HG03039 (cell line): ENCODE measurements at regions not wholly inside any gene's neighbourhood (a gene's known extent, or its start where the extent isn't known, plus 50 kb on each side); places are given as distances from the start of the nearest gene placed in this dataset.
"Not testable (repeated sequence)": the region's sequence is repeated elsewhere in the genome, so short reads cannot be mapped to it uniquely, and the experiment has no call there.

Experiments
- ATAC-seq: cut with Tn5 transposase; IDR thresholded peaks from one replicate; pipeline ENCODE4 v1.9.1; 2021; ENCODE audit warnings: mild to moderate bottlenecking, moderate library complexity; ENCODE audit not compliant: unreplicated experiment

GRCh38 chr2:22153931-22154613 is 1030.3 kb downstream of the TDRD15 start:
- no peak for ATAC-seq

DNA sequence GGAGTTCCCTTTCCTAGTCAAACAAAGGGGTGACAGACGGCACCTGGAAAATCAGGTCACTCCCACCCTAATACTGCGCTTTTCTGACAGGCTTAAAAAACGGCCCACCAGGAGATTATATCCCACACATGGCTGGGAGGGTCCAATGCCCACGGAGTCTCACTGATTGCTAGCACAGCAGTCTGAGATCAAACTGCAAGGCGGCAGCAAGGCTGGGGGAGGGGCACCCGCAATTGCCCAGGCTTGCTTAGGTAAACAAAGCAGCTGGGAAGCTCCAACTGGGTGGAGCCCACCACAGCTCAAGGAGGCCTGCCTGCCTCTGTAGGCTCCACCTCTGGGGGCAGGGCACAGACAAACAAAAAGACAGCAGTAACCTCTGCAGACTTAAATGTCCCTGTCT is 1032.9 kb downstream of the TDRD15 start:
- ATAC-seq: not testable (repeated sequence)

- ATAC-seq: no peak
These were observed 1043.5 kb downstream of the TDRD15 start for GRCh38 chr2:22167256-22167655.

GRCh38 chr2:22175003-22175402 is 1051.2 kb downstream of the TDRD15 start:
- no peak for ATAC-seq

DNA sequence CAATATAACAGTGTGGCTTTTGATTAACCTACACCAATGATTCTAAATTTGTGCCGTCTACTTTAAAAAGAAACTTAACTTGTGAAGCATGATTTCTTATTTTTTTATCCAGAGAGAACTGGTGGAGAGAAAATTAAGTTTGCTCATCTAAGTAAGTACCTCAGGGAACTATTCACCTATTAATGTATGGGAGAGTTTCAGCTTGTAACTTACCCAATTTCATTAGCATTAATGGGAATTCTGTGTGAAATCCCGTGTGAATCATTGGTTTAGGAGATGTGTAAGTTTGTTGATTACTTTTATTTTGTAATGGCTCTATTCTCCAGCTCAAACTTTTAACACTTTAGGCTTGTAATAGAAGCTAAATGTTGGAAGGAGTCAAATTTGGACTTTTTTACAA is 1061.5 kb downstream of the TDRD15 start:
- ATAC-seq: no peak

GRCh38 chr2:22186261-22186828 is 1062.6 kb downstream of the TDRD15 start:
- ATAC-seq: not testable (repeated sequence)

DNA sequence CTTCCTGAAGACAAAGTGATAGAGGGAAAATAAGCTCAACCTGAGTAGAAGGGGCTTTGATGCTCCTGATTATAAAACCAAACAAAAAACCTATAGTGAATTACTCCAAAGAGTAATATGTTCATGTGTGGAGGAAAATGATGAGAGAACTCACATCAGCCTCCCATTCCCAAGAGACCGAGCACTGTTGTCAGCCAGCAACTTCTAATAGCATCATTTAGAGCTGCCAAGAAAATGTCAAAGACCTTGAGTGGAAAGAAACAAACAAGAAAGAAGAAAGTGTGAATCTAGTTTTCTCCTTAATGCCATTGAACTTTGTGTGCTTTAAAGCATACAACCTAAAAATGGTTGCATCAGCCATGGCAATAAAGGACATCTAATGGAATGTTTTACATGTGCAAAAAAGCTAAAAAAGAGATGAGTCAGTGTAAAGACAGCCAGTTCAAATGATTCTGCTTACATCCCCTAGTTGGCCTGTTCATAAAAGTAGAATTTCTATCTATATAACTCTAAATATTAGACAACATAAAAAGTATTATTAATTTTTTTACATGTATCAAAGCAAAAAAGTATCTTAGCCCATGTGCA is 1066.2 kb downstream of the TDRD15 start:
- ATAC-seq: no peak

GRCh38 chr2:22194218-22194617 is 1070.5 kb downstream of the TDRD15 start:
- no peak for ATAC-seq

DNA sequence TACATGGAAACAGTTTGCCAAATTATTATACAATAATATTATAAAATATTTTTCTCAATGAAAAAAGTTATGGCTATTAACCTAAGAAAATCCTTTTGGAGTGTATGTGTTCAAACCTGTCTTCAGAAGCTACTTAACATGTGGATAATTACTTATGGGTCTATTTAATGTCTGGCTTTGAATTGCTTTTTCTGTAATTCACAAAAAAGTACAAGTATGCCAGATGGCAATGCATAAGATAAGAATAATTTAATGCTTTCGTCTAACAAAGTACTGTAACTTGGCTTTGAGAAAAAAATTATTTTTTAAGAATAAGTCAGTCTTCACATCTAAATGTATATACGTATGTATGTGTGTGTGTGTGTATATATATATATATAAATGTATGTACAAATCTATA is 1073.0 kb downstream of the TDRD15 start:
- ATAC-seq: no peak

DNA sequence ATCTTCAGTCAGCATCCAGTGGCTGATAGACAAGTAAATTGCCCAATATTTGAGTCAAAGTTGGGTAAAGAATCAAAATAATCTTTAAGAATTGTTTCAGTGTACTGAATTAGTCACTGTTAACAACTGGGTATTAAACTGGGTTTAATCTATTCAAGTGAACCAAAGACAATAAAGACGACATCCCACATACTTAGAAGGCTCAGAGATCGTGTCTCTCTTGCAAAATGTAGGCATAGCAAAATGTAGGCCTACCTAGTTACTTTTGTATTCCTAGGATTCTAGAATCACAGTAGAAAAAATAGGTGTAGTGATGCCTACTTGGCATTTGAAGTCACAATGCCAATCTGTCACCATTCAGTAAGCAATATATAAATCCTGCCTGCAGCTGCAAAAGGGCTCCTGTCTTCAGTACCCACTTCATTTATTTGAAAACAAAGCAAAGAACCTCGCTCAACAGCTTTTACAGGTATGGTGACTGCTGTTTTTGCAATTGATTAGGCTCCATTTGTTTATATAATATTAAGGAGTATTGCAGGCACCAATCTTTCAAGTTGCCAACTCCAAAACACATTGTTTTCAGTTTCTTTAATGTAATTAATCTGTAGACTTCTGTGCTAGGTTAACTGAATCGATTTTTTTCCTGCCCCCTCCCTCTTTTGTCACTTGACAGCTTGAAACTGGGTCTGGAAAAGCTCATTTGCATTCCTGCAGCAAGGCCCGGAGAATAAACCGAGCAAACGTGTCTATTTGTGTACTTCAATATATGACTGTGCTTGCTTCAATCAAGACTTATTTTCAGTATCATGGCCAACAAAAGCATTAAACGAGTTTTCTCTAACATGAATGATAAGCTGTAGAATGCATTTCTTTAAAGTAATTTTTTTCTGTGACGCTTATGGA is 1074.9 kb downstream of the TDRD15 start:
- no peak for ATAC-seq

DNA sequence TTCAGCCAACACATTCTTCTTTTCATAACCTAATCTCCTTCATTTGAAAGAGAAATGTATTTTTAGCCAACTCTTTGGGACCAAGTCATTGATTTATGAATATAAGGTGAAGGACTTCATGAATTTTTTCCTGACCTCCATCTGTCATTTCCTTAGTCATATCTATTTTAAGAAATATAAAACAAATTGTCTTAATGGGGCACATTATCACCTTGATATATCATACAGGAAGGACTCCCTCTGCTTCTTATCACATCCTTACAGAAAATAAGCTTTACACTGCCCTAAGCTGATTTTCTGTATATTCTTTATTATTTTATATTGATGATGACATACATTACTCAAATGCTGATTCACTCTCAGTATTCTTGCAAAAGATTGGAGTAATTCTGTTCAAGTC is 1076.2 kb downstream of the TDRD15 start:
- ATAC-seq: no peak

GRCh38 chr2:22209545-22209944 is 1085.8 kb downstream of the TDRD15 start:
- no peak for ATAC-seq

- ATAC-seq: no peak
These were observed 1089.5 kb downstream of the TDRD15 start for GRCh38 chr2:22213237-22213636.

DNA sequence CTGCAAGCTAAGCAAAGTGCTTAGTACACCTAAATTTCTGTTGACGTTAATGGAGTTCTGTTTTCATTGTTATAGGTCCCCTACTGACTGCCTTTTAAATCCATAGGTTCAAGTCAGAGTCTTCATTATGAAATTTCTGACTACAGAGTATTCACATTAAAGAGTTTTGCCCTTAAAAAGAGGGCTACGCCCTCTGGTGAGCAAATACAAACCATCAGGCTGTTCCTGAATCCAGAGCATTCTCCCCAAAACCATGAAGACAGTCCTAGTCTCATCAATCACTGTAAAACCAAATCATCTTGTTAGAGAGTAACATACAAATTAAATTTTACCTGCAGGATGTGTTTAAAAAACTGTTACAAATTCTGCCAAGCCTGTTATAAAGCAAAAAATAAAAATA is 1091.7 kb downstream of the TDRD15 start:
- no peak for ATAC-seq

DNA sequence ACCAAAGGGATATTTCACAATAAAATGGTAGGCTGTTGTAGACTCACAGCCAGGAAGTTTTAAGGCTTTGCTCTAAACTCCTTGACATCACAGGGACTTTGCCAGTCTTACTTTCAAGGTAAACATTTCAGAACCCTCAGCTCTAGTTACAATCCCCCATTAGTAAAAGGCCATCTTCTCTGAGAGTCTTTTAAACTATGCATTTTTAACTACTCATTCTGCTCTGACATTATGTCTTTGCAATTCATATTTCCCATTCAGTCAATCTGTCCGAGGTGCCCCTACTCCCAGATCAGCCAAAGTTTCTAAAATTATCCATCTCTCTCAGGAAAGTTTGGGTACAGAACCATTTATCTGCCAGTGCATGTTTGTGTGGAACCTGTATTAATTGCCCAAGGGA is 1094.1 kb downstream of the TDRD15 start:
- ATAC-seq: no peak

- no peak for ATAC-seq
These were observed 1097.2 kb downstream of the TDRD15 start for GRCh38 chr2:22221006-22221405.

- no peak for ATAC-seq
These were observed 1115.2 kb downstream of the TDRD15 start for GRCh38 chr2:22238967-22239366.

- ATAC-seq: no peak
These were observed 1123.7 kb downstream of the TDRD15 start for GRCh38 chr2:22247466-22247865.

DNA sequence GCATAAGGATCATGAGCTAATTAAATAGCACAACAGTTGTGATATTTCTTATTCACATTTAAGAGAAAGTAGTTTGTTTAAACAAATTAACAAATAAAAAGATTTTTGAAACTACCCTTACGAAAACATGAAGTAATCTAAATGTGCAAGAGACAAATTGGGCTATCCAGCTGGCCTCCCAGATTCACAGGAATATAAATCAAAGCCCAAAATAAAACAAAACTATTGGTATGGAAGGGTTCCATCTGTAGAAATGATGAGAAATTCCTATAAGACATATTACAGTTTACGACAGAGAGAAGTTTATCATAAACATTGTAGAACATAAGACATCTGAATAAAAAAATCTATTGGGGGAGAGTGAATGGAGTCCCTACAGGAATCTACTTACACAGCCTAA is 1125.1 kb downstream of the TDRD15 start:
- ATAC-seq: no peak

DNA sequence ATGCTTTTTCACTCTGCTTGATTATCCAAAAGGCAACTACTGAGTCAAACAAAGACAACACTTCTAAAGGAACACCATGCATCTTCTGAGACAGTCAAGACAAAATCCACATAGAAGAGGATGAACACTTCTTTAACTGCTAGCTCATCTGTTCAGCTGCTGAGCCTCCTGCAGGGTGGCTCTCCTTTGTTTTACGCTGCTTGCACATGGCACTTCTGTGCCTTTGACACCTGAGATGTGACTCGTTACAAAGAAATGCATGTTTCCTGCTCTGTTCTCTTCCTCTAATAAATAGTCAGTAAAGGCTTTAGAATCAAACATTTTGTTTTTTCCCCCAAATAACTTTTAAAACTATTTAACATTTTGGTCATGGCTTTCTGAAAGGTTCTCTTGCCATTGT is 1129.4 kb downstream of the TDRD15 start:
- no peak for ATAC-seq

DNA sequence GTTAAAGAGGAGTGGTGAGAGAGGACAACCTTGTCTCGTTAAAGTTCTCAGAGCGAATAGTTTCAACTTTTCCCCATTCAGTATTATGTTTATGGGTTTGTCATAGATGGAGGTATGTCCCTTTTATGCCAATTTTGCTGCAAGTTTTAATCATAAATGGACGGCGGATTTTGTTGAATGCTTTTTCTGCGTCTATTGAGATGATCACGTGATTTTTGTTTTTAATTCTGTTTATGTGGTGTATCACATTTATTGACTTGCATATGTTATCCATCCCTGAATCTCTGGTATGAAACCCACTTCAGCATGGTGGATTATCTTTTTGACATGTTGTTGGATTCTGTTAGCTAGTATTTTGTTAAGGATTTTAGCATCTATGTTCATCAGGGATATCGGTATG is 1123.8 kb upstream of the KLHL29 start:
- no peak for ATAC-seq

GRCh38 chr2:22270341-22270740 is 1114.6 kb upstream of the KLHL29 start:
- ATAC-seq: no peak
